Gastroesophageal sphincter (tissue), 3 donors: ENCODE measurements at regions not wholly inside any gene's neighbourhood (a gene's known extent, or its start where the extent isn't known, plus 50 kb on each side); places are given as distances from the start of the nearest gene placed in this dataset.

Source experiments
- CTCF ChIP-seq, 4 experiments: fragments of 200-600 bp in 2 of 4; fragments of 450-650 bp in 2 of 4; sonication (generic) in 1 of 4; IDR thresholded peaks; one replicate each; pipeline ENCODE4 v1.5.1; 2017 to 2019; ENCODE audit warnings: antibody characterized with exemption in 4 of 4, mild to moderate bottlenecking in 2 of 4, moderate library complexity in 2 of 4
- POLR2AphosphoS5 ChIP-seq: sonication (generic); formaldehyde crosslinking; IDR thresholded peaks from one replicate; pipeline ENCODE4 v1.6.1; 2017; ENCODE audit warnings: antibody characterized with exemption

GRCh38 chr3:141422961-141423582, 54.8 kb downstream of the ZBTB38 start:
- TF ChIP-seq CTCF (IDR thresholded peaks at IDR 0.05) (no peak), POLR2AphosphoS5 (no peak)
